ENCODE measurements at regions not wholly inside any gene's neighbourhood (a gene's known extent, or its start where the extent isn't known, plus 50 kb on each side); places are given as distances from the start of the nearest gene placed in this dataset.

- TF ChIP-seq, protein P1, sequence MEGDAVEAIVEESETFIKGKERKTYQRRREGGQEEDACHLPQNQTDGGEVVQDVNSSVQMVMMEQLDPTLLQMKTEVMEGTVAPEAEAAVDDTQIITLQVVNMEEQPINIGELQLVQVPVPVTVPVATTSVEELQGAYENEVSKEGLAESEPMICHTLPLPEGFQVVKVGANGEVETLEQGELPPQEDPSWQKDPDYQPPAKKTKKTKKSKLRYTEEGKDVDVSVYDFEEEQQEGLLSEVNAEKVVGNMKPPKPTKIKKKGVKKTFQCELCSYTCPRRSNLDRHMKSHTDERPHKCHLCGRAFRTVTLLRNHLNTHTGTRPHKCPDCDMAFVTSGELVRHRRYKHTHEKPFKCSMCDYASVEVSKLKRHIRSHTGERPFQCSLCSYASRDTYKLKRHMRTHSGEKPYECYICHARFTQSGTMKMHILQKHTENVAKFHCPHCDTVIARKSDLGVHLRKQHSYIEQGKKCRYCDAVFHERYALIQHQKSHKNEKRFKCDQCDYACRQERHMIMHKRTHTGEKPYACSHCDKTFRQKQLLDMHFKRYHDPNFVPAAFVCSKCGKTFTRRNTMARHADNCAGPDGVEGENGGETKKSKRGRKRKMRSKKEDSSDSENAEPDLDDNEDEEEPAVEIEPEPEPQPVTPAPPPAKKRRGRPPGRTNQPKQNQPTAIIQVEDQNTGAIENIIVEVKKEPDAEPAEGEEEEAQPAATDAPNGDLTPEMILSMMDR (conservative IDR thresholded peaks at IDR 0.05; ENCODE audit: low read depth, low read length): no peak
- no peak for TF ChIP-seq EZH2 (IDR thresholded peaks at IDR 0.05; ENCODE audit: borderline replicate concordance, low read depth, low read length, poor library complexity, severe bottlenecking)
Measured at GRCh38 chr6:100296810-100297544, 167.7 kb downstream of the SIM1 start.

All from A673 (cell line).